ENCODE measurements at regions not wholly inside any gene's neighbourhood (a gene's known extent, or its start where the extent isn't known, plus 50 kb on each side); places are given as distances from the start of the nearest gene placed in this dataset.

GRCh38 chr16:47956916-47957315, 198.9 kb downstream of the ABCC12 start:
- intact Hi-C loops (cut with DNase I) = no loop called here
- Histone ChIP-seq H3K9me3 (no peaks in the 10 kb centered on the region), H3K36me3 (no peaks in the 10 kb centered on the region), H3K27ac (no peak overlapping the region), H3K9ac (ENCODE audit: low read depth in 2 of 2, low read length in 2 of 2) (no peak overlapping the region), H3K27me3 (no peaks in the 10 kb centered on the region), H3K4me3 (no peak overlapping the region), H3K4me1 (no peaks in the 10 kb centered on the region)
- TF ChIP-seq CTCF (IDR thresholded peaks at IDR 0.05) = no peak
- DNase-seq = no peak

- DNase-seq = no peak
- Histone ChIP-seq H3K9ac (ENCODE audit: low read depth in 2 of 2, low read length in 2 of 2) (no peak overlapping the region), H3K27me3 (no peaks in the 10 kb centered on the region), H3K9me3 (no peaks in the 10 kb centered on the region), H3K4me1 (no peaks in the 10 kb centered on the region), H3K36me3 (no peaks in the 10 kb centered on the region), H3K4me3 (no peak overlapping the region), H3K27ac (no peak overlapping the region)
- intact Hi-C loops (cut with DNase I) = no loop called here
- TF ChIP-seq CTCF (IDR thresholded peaks at IDR 0.05) = no peak
Observed at GRCh38 chr16:47949714-47950113, 206.1 kb downstream of the ABCC12 start.

GRCh38 chr16:47949276-47949675, 206.5 kb downstream of the ABCC12 start:
- no peaks in the 10 kb centered on the region for H3K27me3 ChIP-seq
- DNase-seq = no peak
- intact Hi-C loops (cut with DNase I) = no loop called here
- no peak overlapping the region for H3K4me3 ChIP-seq
- no peaks in the 10 kb centered on the region for H3K4me1 ChIP-seq
- no peak for TF ChIP-seq CTCF (IDR thresholded peaks at IDR 0.05)
- H3K27ac ChIP-seq = no peak overlapping the region
- H3K9me3 ChIP-seq = no peaks in the 10 kb centered on the region
- no peak overlapping the region for H3K9ac ChIP-seq (ENCODE audit: low read depth in 2 of 2, low read length in 2 of 2)
- H3K36me3 ChIP-seq = no peaks in the 10 kb centered on the region

- H3K36me3 ChIP-seq = no peaks in the 10 kb centered on the region
- DNase-seq = no peak
- no peaks in the 10 kb centered on the region for H3K9me3 ChIP-seq
- no peak overlapping the region for H3K27ac ChIP-seq
- H3K4me1 ChIP-seq = no peaks in the 10 kb centered on the region
- H3K4me3 ChIP-seq = no peak overlapping the region
- intact Hi-C loops (cut with DNase I) = no loop called here
- H3K9ac ChIP-seq (ENCODE audit: low read depth in 2 of 2, low read length in 2 of 2) = no peak overlapping the region
- no peak for TF ChIP-seq CTCF (IDR thresholded peaks at IDR 0.05)
- no peaks in the 10 kb centered on the region for H3K27me3 ChIP-seq
Observed at GRCh38 chr16:47947723-47948122, 208.1 kb downstream of the ABCC12 start.

- Histone ChIP-seq H3K9ac (ENCODE audit: low read depth in 2 of 2, low read length in 2 of 2) (no peak overlapping the region), H3K9me3 (no peaks in the 10 kb centered on the region), H3K4me3 (no peak overlapping the region), H3K27me3 (no peaks in the 10 kb centered on the region), H3K36me3 (no peaks in the 10 kb centered on the region), H3K4me1 (no peaks in the 10 kb centered on the region), H3K27ac (no peak overlapping the region)
- intact Hi-C loops (cut with DNase I) = no loop called here
- DNase-seq = no peak
- TF ChIP-seq CTCF (IDR thresholded peaks at IDR 0.05) = no peak
Observed at GRCh38 chr16:47946092-47946491, 209.7 kb downstream of the ABCC12 start.

GRCh38 chr16:47944589-47944988, 211.2 kb downstream of the ABCC12 start:
- H3K9ac ChIP-seq (ENCODE audit: low read depth in 2 of 2, low read length in 2 of 2) = no peak overlapping the region
- H3K9me3 ChIP-seq = no peaks in the 10 kb centered on the region
- intact Hi-C loops (cut with DNase I) = no loop called here
- no peaks in the 10 kb centered on the region for H3K27me3 ChIP-seq
- H3K4me1 ChIP-seq = no peaks in the 10 kb centered on the region
- H3K4me3 ChIP-seq = no peak overlapping the region
- no peak for DNase-seq
- H3K36me3 ChIP-seq = no peaks in the 10 kb centered on the region
- no peak for TF ChIP-seq CTCF (IDR thresholded peaks at IDR 0.05)
- no peak overlapping the region for H3K27ac ChIP-seq
